IMR-90 (cell line): ENCODE measurements at regions not wholly inside any gene's neighbourhood (a gene's known extent, or its start where the extent isn't known, plus 50 kb on each side); places are given as distances from the start of the nearest gene placed in this dataset.

ENCODE experiments used
- ATAC-seq: fragments of 200-7000 bp; cut with Tn5 transposase; 2 replicates; pipeline ENCODE4 v1.9.1; 2020; ENCODE audit warnings: low read depth, mild to moderate bottlenecking, moderate library complexity
- BruUV-seq: library from RNA; stranded (reverse); fragments of 400-500 nt; replicated peaks from 2 replicates; lab custom pipeline; 2021; lab: Mats Ljungman, UMichigan
- CTCF ChIA-PET: fragments of 300-600 bp; formaldehyde crosslinking; extraction: SDS; loops from one replicate; lab custom pipeline; 2021; ENCODE audit warnings: antibody characterized with exemption; lab: Yijun Ruan, JAX
- POLR2A ChIA-PET: fragments of 300-600 bp; sonication (Branson Sonifier 250); formaldehyde crosslinking; loops from one replicate; lab custom pipeline; 2022; ENCODE audit warnings: antibody characterized with exemption; ENCODE audit not compliant: unreplicated experiment; lab: Charles Lee
- DNase-seq: peaks from one replicate; pipeline ENCODE4 v3.0.0; 2013
- H2AFZ ChIP-seq: replicated peaks from 2 replicates; pipeline ENCODE3; 2013; ENCODE audit warnings: low read length, mild to moderate bottlenecking; ENCODE audit not compliant: poor library complexity
- H2AK5ac ChIP-seq: 2 replicates; pipeline ENCODE4 v1.6.1; 2013; ENCODE audit warnings: low read depth, low read length, inconsistent platforms
- H2AK9ac ChIP-seq: replicated peaks from 2 replicates; pipeline ENCODE3; 2013; ENCODE audit warnings: mild to moderate bottlenecking, low read depth, low read length, moderate library complexity; ENCODE audit not compliant: poor library complexity
- H2BK120ac ChIP-seq: 2 replicates; pipeline ENCODE4 v1.6.1; 2013; ENCODE audit warnings: low read depth, low read length, inconsistent platforms
- H2BK15ac ChIP-seq: 3 replicates; pipeline ENCODE4 v1.6.1; 2013; ENCODE audit warnings: low read depth, low read length, inconsistent platforms
- H2BK20ac ChIP-seq: 2 replicates; pipeline ENCODE4 v1.6.1; 2013; ENCODE audit warnings: low read depth, mild to moderate bottlenecking, inconsistent platforms, low read length, moderate library complexity
- H2BK5ac ChIP-seq: 2 replicates; pipeline ENCODE4 v1.6.1; 2013; ENCODE audit warnings: mild to moderate bottlenecking, low read depth, low read length, inconsistent platforms; ENCODE audit not compliant: poor library complexity, severe bottlenecking
- H3K14ac ChIP-seq: replicated peaks from 2 replicates; pipeline ENCODE4 v1.6.1; 2013; ENCODE audit warnings: low read depth, low read length, inconsistent platforms
- H3K18ac ChIP-seq: 2 replicates; pipeline ENCODE4 v1.6.1; 2013; ENCODE audit warnings: low read depth, low read length, control low read depth
- H3K23ac ChIP-seq: 2 replicates; pipeline ENCODE4 v1.6.1; 2013; ENCODE audit warnings: low read depth, low read length, inconsistent platforms
- H3K27ac ChIP-seq: 2 replicates; pipeline ENCODE4 v1.5.1; 2013; ENCODE audit warnings: mild to moderate bottlenecking, control low read depth, low read length; ENCODE audit not compliant: insufficient read depth
- H3K27me3 ChIP-seq: 2 replicates; pipeline ENCODE4 v1.6.1; 2013; ENCODE audit warnings: low read length; ENCODE audit not compliant: control insufficient read depth, insufficient read depth
- H3K36me3 ChIP-seq: 2 replicates; pipeline ENCODE4 v1.6.1; 2013; ENCODE audit warnings: low read length, mixed read lengths; ENCODE audit not compliant: control insufficient read depth, insufficient read depth
- H3K4ac ChIP-seq: 2 replicates; pipeline ENCODE4 v1.6.1; 2013; ENCODE audit warnings: low read depth, low read length, inconsistent platforms
- H3K4me1 ChIP-seq: 2 replicates; pipeline ENCODE4 v1.6.1; 2013; ENCODE audit warnings: low read length, mixed read lengths; ENCODE audit not compliant: control insufficient read depth, insufficient read depth
- H3K4me2 ChIP-seq: 2 replicates; pipeline ENCODE4 v1.6.1; 2013; ENCODE audit warnings: low read depth, mild to moderate bottlenecking, control low read depth, low read length, moderate library complexity
- H3K4me3 ChIP-seq: 2 replicates; pipeline ENCODE4 v1.5.1; 2013; ENCODE audit warnings: low read depth, mild to moderate bottlenecking, control low read depth, low read length, moderate library complexity; ENCODE audit not compliant: insufficient read depth
- H3K56ac ChIP-seq: 2 replicates; pipeline ENCODE4 v1.6.1; 2013; ENCODE audit warnings: low read length, inconsistent platforms; ENCODE audit not compliant: insufficient read depth; ENCODE audit errors: extremely low read depth
- H3K79me1 ChIP-seq, 2 experiments: 2 replicates each; pipeline ENCODE4 v1.6.1; 2013; ENCODE audit warnings: low read length in 2 of 2, inconsistent platforms in 1 of 2, low read depth in 1 of 2
- H3K9ac ChIP-seq: 2 replicates; pipeline ENCODE4 v1.6.1; 2013; ENCODE audit warnings: low read depth, low read length, control low read depth
- H3K9me1 ChIP-seq: 2 replicates; pipeline ENCODE4 v1.6.1; 2013; ENCODE audit warnings: low read length, inconsistent platforms; ENCODE audit not compliant: insufficient read depth
- H3K9me3 ChIP-seq: 2 replicates; pipeline ENCODE4 v1.6.1; 2013; ENCODE audit warnings: low read length; ENCODE audit not compliant: control insufficient read depth, insufficient read depth
- H4K20me1 ChIP-seq: 2 replicates; pipeline ENCODE4 v1.6.1; 2013; ENCODE audit warnings: low read length, inconsistent platforms; ENCODE audit not compliant: insufficient read depth
- H4K5ac ChIP-seq: 2 replicates; pipeline ENCODE4 v1.6.1; 2013; ENCODE audit warnings: mild to moderate bottlenecking, low read depth, low read length, control low read depth
- H4K8ac ChIP-seq, 2 experiments: 2 replicates each; pipeline ENCODE4 v1.6.1; 2013; ENCODE audit warnings: low read depth in 2 of 2, low read length in 2 of 2, control low read depth in 1 of 2, inconsistent platforms in 1 of 2
- H4K91ac ChIP-seq: 2 replicates; pipeline ENCODE4 v1.6.1; 2013; ENCODE audit warnings: low read depth, low read length, inconsistent platforms; ENCODE audit not compliant: insufficient read depth
- RFX5 ChIP-seq: IDR thresholded peaks from 2 replicates; pipeline ENCODE4 v1.8.0; 2012; ENCODE audit warnings: low read depth, mild to moderate bottlenecking, low read length, moderate library complexity
- WGBS, 2 experiments: methylation state at CpG; one replicate each; pipeline versions ENCODE4 v1.1.5 to v1.1.7; 2013; ENCODE audit warnings: missing lambda C conversion rate in 2 of 2; ENCODE audit not compliant: insufficient read length in 1 of 2; ENCODE audit errors: extremely low coverage in 2 of 2; 5-methylcytosine and 5-hydroxymethylcytosine counted together
- dilution Hi-C: fragments of 300-500 bp; cut with HindIII; formaldehyde crosslinking; loops from one replicate; pipeline ENCODE4 v1.14.3; 2018; ENCODE audit warnings: low sequenced_read_pairs; ENCODE audit not compliant: unreplicated experiment
- in situ Hi-C: fragments of 300-500 bp; cut with MboI; formaldehyde crosslinking; loops from 3 replicates; pipeline ENCODE4 v1.14.3; 2019; ENCODE audit warnings: low sequenced_read_pairs, inconsistent platforms, mixed read lengths
- intact Hi-C: fragments of 100-400 bp; cut with micrococcal nuclease; formaldehyde crosslinking; loops from 2 replicates; pipeline ENCODE4 v1.10.0; 2022

GRCh38 chr7:13682626-13683025, 306.8 kb downstream of the ETV1 start:
- Histone ChIP-seq H2AK9ac (no peak overlapping the region), H2BK15ac (no peak overlapping the region), H3K9ac (no peak overlapping the region), H3K14ac (no peak overlapping the region), H3K9me3 (no peaks in the 10 kb centered on the region), H3K36me3 (no peaks in the 10 kb centered on the region), H3K79me1 (no peaks in the 10 kb centered on the region), H3K56ac (no peak overlapping the region), H3K27ac (no peak overlapping the region), H4K8ac (no peak overlapping the region), H3K27me3 (no peaks in the 10 kb centered on the region), H3K9me1 (no peaks in the 10 kb centered on the region), H3K18ac (no peak overlapping the region), H2BK120ac (no peak overlapping the region), H3K4me2 (no peak overlapping the region), H2BK5ac (no peak overlapping the region), H4K5ac (no peak overlapping the region), H2AFZ (no peak overlapping the region), H4K20me1 (no peaks in the 10 kb centered on the region), H3K4me1 (no peaks in the 10 kb centered on the region), H3K23ac (no peak overlapping the region), H2BK20ac (no peak overlapping the region), H3K4ac (no peak overlapping the region), H4K91ac (no peak overlapping the region), H3K4me3 (no peak overlapping the region), H2AK5ac (no peak overlapping the region)
- ATAC-seq (no peak), DNase-seq (no peak)
- intact Hi-C loops = no loop called here
- BruUV-seq = no TSS peak
- in situ Hi-C loops = no loop called here
- POLR2A ChIA-PET = no interaction called here
- no peak for TF ChIP-seq RFX5
- CTCF ChIA-PET = interaction anchor here (0.6 kb wide), 1 partner anchor 198 kb away, joined by 4 read pairs; no protein-coding TSS in a partner anchor
- no CpG with 5 or more reads among the region's 1 CpG for WGBS, 2 experiments
- dilution Hi-C loops = no loop called here
